Peyer's patch (tissue), 4 donors: ENCODE measurements at regions not wholly inside any gene's neighbourhood (a gene's known extent, or its start where the extent isn't known, plus 50 kb on each side); places are given as distances from the start of the nearest gene placed in this dataset.

Experiments
- CTCF ChIP-seq, 6 experiments: fragments of 450-650 bp in 4 of 6; fragments of 200-600 bp in 2 of 6; sonication (generic) in 1 of 6; IDR thresholded peaks; one replicate each; pipeline ENCODE4 v1.5.1; 2017 to 2019; ENCODE audit warnings: antibody characterized with exemption in 6 of 6, mild to moderate bottlenecking in 3 of 6, moderate library complexity in 1 of 6
- POLR2A ChIP-seq, 2 donors: fragments of 450-650 bp; IDR thresholded peaks; one replicate each; pipeline ENCODE4 v1.5.1; 2017; ENCODE audit warnings: antibody characterized with exemption in 2 of 2, mild to moderate bottlenecking in 2 of 2, moderate library complexity in 2 of 2

GRCh38 chr7:54847921-54848320 is 88.9 kb upstream of the SEC61G start:
- TF ChIP-seq CTCF (IDR thresholded peaks at IDR 0.05) (no peak), POLR2A (IDR thresholded peaks at IDR 0.05) (no peak)
